ENCODE measurements at regions not wholly inside any gene's neighbourhood (a gene's known extent, or its start where the extent isn't known, plus 50 kb on each side); places are given as distances from the start of the nearest gene placed in this dataset.
"Not testable (repeated sequence)": the region's sequence is repeated elsewhere in the genome, so short reads cannot be mapped to it uniquely, and the experiment has no call there.

- peak; percentile 50 for DNase-seq
Measured at GRCh38 chr2:39487398-39488250, 50.5 kb upstream of the MAP4K3 start.

- peak; percentile 90 for DNase-seq
Measured at GRCh38 chr2:39488450-39488849, 51.4 kb upstream of the MAP4K3 start.

DNA sequence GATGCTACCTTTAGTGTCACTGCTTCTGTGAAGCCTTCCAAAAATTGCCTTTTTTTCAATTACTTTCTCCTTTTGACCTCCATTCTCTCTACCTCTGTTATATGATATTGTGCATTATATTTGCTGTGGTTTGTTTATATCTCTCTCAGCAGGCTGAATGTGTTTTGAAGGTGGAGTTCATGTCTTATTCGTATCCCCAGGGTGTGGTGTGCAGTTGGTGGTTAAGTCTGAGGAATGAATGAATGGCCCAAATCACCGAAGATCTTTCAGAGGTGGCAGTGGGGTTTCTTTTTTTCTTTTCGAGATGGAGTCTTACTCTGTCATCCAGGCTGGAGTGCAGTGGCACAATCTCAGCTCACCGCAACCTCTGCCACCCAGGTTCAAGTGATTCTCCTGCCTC lies 53.5 kb upstream of the MAP4K3 start:
- DNase-seq, result no peak

DNA sequence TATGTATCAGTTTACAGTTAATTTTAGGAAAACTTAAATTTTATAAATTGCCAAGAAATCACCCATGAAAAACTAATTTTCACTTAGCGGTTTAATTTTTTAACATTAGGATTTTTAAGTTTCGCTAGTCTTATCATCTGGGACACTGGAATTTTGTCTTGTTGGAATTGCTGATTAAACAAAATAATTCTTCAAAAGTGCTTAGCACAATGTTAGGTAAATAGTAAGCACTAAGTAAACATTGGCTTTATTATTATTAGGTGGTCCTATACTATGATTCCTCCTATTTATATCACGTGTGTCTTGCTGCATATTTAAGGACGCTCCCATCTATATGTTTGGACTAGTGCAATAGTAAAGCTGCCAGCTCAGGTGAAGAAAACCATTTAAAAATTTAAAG lies 54.6 kb upstream of the MAP4K3 start:
- no peak for DNase-seq

GRCh38 chr2:39492095-39492590 lies 55.1 kb upstream of the MAP4K3 start:
- DNase-seq, result peak; percentile 91

DNA sequence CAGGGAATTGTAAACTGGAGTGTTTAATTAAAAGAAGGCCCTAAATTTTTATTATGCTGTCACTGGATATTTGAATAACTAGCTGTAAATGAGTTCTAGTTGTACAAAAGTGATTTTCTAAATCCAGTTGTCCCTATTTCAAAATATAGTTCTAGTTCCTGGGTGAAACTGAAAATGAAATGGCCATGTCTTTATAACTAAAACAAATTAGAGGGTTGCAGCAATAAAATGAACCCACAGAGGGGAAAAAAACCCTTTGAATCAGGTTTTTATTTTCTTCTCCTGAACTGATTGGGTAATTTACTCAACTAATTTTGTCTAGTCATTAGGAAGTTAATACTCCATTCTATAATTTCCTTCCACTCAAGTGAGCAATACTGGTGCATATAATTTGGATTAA lies 55.6 kb upstream of the MAP4K3 start:
- DNase-seq, result no peak

- DNase-seq, result peak; percentile 99
Measured at GRCh38 chr2:39494784-39495251, 57.7 kb upstream of the MAP4K3 start.

GRCh38 chr2:39497082-39497801 lies 60.2 kb upstream of the MAP4K3 start:
- DNase-seq, result no peak

DNA sequence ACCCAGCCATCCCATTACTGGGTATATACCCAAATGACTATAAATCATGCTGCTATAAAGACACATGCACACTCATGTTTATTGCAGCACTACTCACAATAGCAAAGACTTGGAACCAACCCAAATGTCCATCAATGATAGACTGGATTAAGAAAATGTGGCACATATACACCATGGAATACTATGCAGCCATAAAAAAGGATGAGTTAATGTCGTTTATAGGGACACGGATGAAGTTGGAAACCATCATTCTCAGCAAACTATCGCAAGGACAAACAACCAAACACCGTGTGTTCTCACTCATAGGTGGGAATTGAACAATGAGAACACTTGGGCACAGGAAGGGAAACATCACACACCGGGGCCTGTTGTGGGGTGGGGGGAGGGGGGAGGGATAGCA lies 61.1 kb upstream of the MAP4K3 start:
- not testable (repeated sequence) for DNase-seq

GRCh38 chr2:39498786-39499185 lies 61.7 kb upstream of the MAP4K3 start:
- DNase-seq, result no peak

DNA sequence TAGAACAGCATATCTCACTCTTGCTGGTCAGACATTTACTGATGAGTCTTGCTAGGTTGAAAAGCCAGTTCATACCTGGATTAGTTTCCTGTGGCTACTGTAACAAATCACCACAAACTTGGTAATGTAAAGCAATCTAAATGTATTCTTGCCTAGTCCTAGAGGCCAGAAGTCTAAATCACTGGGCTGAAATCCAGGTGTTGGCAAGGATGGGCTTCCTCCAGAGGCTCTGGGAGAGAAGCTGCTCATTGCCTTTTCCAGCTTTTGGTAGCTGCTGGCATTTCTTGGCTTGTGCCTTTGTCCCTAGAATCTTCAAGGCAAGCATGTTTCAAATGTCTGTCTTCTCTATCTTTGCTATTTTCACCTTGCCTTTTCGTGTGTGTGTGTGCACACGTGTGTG lies 62.3 kb upstream of the MAP4K3 start:
- DNase-seq, result no peak

DNA sequence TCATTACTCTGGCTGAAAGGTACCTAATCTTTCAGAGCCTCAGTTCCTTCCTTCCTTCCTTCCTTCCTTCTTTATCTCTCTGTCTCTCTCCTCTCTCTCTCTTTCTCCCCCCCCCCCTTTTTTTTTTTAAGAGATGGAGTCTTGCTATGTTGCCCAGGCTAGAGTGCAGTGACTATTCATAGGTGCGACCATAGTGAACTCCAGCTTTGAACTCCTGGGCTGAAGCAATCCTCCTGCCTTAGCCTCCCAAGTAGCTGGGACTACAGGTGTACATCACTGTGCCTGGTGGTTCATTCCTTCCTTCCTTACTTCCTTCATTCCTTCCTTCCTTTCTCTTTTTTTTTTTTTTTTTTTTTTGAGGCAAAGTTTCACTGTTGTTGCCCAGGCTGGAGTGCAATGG lies 64.3 kb upstream of the MAP4K3 start:
- no peak for DNase-seq

GRCh38 chr2:39503277-39503676 lies 66.2 kb upstream of the MAP4K3 start:
- DNase-seq, result no peak

GRCh38 chr2:39504790-39505335 lies 67.8 kb upstream of the MAP4K3 start:
- DNase-seq, result peak; percentile 85

GRCh38 chr2:39506215-39506614 lies 69.1 kb upstream of the MAP4K3 start:
- DNase-seq, result no peak

DNA sequence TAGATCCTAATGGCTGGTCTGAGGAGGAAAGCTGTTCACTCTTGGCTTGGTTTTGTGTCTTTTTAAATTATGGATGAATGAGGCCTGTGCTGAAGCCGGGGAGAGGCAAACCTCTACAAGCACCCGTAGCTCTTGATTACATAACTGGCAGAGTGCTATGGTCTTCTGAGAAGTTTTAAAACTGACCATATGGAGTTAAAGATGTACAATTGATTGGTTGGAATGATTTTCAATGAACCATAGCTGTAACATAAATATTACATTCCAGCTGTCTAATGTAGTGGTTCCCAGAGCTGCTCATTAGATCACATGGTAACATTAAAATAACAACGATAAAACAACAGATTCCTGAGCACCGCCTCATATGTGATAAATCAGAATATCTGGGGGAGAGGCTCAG lies 71.1 kb upstream of the MAP4K3 start:
- DNase-seq, result peak; percentile 71

DNA sequence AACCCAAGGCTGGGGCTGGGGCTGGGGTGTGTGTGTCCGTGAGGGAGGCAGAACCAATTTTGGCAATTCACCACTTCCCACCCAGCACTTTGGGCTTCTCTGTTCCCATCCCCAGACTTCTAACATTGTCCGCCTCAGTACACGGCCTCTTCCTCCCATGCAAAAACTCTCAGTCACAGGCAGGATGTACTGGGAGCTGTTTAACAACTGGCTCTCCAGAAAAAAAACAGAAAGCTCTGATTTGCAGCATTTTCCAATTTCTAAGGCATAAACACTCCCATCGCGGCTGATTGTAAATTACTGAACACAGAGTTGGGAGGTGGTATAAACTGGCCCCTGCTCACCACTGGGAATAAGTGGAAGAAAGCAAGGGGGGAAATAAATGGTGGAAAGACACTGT lies 73.1 kb upstream of the MAP4K3 start:
- no peak for DNase-seq

DNA sequence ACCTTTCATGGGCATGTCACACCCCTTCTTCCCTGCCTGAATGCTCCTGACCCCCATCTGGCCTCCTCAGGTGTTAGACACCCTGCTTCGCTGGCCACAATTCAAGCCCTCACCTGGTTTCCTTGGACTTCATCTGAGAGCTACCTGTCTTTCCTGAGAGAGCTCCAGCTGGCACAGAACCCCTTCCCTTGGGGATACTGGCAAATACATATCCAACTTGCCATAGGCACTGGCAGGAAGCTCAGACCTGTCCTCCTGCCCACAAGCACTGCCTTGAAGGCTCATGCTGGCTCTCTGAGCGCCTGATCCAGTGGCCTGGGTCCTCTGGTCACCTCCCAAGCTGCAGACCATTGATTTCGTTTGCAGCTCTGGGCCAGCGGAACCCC lies 74.1 kb upstream of the MAP4K3 start:
- DNase-seq, result no peak

DNA sequence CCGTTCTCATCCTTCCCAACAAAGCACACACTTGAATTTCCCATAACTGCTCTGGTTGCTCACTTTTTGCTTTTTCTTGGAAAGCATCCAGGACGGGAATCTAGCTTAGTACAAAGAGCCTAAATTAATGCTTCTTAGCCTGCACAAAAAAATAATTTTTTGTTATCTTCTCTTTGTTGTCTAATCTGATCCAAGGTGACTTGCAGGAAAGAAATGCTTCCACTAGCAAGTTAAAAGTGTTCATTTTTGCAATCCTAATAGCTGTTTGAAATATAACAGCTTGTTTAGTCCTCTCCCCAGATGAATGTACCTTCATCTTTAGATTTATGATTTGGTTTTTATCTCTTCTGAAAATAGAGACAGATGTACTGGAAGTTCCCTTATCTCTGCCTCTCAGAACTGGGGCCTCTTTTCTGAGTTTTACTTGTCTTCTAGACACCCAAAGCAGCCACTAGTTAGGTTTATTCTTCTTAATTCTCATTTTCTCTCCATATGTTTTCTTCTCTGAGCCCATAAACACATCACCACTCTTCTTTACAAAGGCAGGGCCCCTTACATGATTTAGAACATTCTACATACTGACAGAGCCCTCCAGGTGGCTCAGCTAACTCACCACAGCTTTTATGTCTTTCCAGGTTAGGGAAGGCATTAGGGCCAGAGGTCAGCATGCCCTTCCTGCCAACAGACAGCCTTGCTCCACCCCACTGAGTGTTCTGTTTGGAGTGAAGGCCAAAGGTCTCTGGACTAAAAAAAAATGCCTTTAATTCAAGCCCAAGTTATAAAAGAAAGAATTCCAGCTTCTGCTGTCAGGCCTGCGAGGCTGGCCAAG lies 74.7 kb upstream of the MAP4K3 start:
- no peak for DNase-seq

DNA sequence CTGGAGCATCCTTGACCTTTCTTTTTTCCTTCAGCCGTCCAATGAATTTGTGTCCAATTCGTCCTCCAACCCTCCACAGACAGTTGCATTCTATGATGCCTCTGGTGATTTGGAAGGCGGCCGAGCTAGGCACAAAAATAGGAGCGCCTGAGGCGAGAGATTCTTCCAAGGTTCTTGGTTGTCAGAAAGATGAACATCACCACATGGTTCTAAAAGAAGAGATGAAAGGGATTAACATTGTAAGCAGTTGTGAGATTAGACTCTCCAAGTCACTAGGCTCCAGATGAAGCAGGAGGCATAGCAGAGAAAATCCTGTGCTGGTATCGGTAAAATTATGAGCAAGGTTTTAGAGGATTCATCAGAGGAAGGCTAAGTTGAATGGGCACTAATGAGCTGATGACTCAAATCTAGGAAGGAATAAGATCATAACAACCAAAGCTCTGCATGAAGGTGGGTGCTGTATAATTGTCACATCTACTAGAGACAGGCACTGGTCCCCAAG lies 75.4 kb upstream of the MAP4K3 start:
- DNase-seq, result peak; percentile 80

- no peak for DNase-seq
Measured at GRCh38 chr2:39512941-39513340, 75.9 kb upstream of the MAP4K3 start.

- peak; percentile 98 for DNase-seq
Measured at GRCh38 chr2:39513641-39514094, 76.6 kb upstream of the MAP4K3 start.

DNA sequence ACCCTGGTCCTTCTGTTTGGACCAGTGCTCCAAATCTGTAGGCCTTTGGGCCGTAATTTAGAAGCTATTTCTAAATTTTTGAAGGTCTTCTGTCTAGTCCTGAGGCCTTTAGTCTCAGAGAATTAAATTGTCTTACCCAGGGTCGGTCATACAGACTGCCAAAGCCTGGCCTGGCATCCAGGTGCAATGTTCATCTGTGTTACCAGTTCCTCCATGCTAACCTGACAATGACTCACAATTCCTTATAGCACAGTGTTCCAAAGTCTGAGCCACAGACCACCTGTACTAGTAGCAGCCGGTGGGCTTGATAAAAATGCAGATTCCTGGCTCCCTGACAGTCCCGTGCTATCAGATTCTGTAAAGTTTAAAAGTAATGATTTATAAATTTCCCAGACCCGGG lies 77.7 kb upstream of the MAP4K3 start:
- DNase-seq, result no peak

Measured in EL (cell line).